ENCODE measurements at regions not wholly inside any gene's neighbourhood (a gene's known extent, or its start where the extent isn't known, plus 50 kb on each side); places are given as distances from the start of the nearest gene placed in this dataset.

GRCh38 chr11:88448131-88448670 is 110.7 kb upstream of the CTSC start:
- no peak for DNase-seq

GRCh38 chr11:88447281-88447680 is 109.7 kb upstream of the CTSC start:
- no peak for DNase-seq

GRCh38 chr11:88439356-88439755 is 101.8 kb upstream of the CTSC start:
- DNase-seq: no peak

GRCh38 chr11:88438721-88439120 is 101.2 kb upstream of the CTSC start:
- DNase-seq: no peak

GRCh38 chr11:88435415-88435814 is 97.9 kb upstream of the CTSC start:
- no peak for DNase-seq

- no peak for DNase-seq
Observed at GRCh38 chr11:88434333-88434976, 96.9 kb upstream of the CTSC start.

GRCh38 chr11:88433536-88434230 is 96.1 kb upstream of the CTSC start:
- DNase-seq: no peak

- no peak for DNase-seq
Observed at GRCh38 chr11:88431675-88432341, 94.3 kb upstream of the CTSC start.

- DNase-seq: no peak
Observed at GRCh38 chr11:88428959-88429358, 91.4 kb upstream of the CTSC start.

- no peak for DNase-seq
Observed at GRCh38 chr11:88427719-88428118, 90.2 kb upstream of the CTSC start.

- DNase-seq: no peak
Observed at GRCh38 chr11:88424881-88425280, 87.3 kb upstream of the CTSC start.

GRCh38 chr11:88421530-88421929 is 84.0 kb upstream of the CTSC start:
- no peak for DNase-seq

- DNase-seq: no peak
Observed at GRCh38 chr11:88420165-88420791, 82.7 kb upstream of the CTSC start.

GRCh38 chr11:88418508-88418907 is 81.0 kb upstream of the CTSC start:
- no peak for DNase-seq

GRCh38 chr11:88415495-88415894 is 78.0 kb upstream of the CTSC start:
- no peak for DNase-seq

- peak; percentile 35 for DNase-seq
Observed at GRCh38 chr11:88414981-88415413, 77.5 kb upstream of the CTSC start.

GRCh38 chr11:88414385-88414861 is 76.9 kb upstream of the CTSC start:
- DNase-seq: peak; percentile 91

- DNase-seq: no peak
Observed at GRCh38 chr11:88411265-88411664, 73.7 kb upstream of the CTSC start.

GRCh38 chr11:88410656-88411055 is 73.1 kb upstream of the CTSC start:
- DNase-seq: no peak

GRCh38 chr11:88410056-88410455 is 72.5 kb upstream of the CTSC start:
- DNase-seq: no peak

- DNase-seq: no peak
Observed at GRCh38 chr11:88406876-88407275, 69.3 kb upstream of the CTSC start.

GRCh38 chr11:88405853-88406252 is 68.3 kb upstream of the CTSC start:
- DNase-seq: no peak

Measured in dermis blood vessel endothelial cell (primary cell).